Transverse colon (tissue), 4 donors: ENCODE measurements at regions not wholly inside any gene's neighbourhood (a gene's known extent, or its start where the extent isn't known, plus 50 kb on each side); places are given as distances from the start of the nearest gene placed in this dataset.

ENCODE experiments used
- DNase-seq: peaks from one replicate; pipeline ENCODE4 v3.0.0-alpha.2; 2019
- H3K27ac ChIP-seq, 4 donors: fragments of 200-600 bp; sonication (generic); 2 replicates each; pipeline ENCODE4 v1.5.1; 2016 to 2018; ENCODE audit warnings: inconsistent platforms in 4 of 4
- H3K27me3 ChIP-seq: fragments of 200-600 bp; sonication (generic); 2 replicates; pipeline ENCODE4 v1.5.1; 2017; ENCODE audit warnings: inconsistent platforms
- H3K36me3 ChIP-seq, 4 donors: fragments of 200-600 bp; sonication (generic); 2 replicates each; pipeline ENCODE4 v1.5.1; 2017 to 2019; ENCODE audit warnings: inconsistent platforms in 4 of 4
- H3K4me1 ChIP-seq, 4 donors: fragments of 200-600 bp; sonication (generic); 2 replicates each; pipeline ENCODE4 v1.5.1; 2017 to 2020; ENCODE audit warnings: inconsistent platforms in 4 of 4
- H3K4me3 ChIP-seq, 4 donors: fragments of 200-600 bp; sonication (generic); 1 replicate in 1 of 4; 2 replicates in 3 of 4; pipeline versions ENCODE4 v1.5.1 to v1.6.1; 2017 to 2019; ENCODE audit warnings: inconsistent platforms in 4 of 4
- H3K9me3 ChIP-seq, 2 donors: fragments of 200-600 bp; sonication (generic); 2 replicates each; pipeline ENCODE4 v1.5.1; 2017 to 2019; ENCODE audit warnings: inconsistent platforms in 2 of 2
- CTCF ChIP-seq, 5 experiments: fragments of 200-600 bp in 3 of 5; fragments of 450-650 bp in 2 of 5; sonication (generic) in 3 of 5; IDR thresholded peaks; 1 replicate in 2 of 5; 2 replicates in 3 of 5; pipeline ENCODE4 v1.5.1; 2016 to 2017; ENCODE audit warnings: antibody characterized with exemption in 5 of 5, inconsistent platforms in 3 of 5, mild to moderate bottlenecking in 2 of 5, moderate library complexity in 1 of 5
- EP300 ChIP-seq: sonication (generic); formaldehyde crosslinking; IDR thresholded peaks from one replicate; pipeline ENCODE4 v1.6.1; 2017; ENCODE audit warnings: antibody characterized with exemption, low read depth
- POLR2A ChIP-seq: fragments of 450-650 bp; IDR thresholded peaks from one replicate; pipeline ENCODE4 v1.6.1; 2016; ENCODE audit warnings: antibody characterized with exemption, mild to moderate bottlenecking, moderate library complexity
- POLR2AphosphoS5 ChIP-seq, 3 donors: sonication (generic); formaldehyde crosslinking; IDR thresholded peaks; one replicate each; pipeline ENCODE4 v1.6.1; 2016; ENCODE audit warnings: antibody characterized with exemption in 3 of 3
- WGBS, 2 donors: methylation state at CpG; one replicate each; pipeline ENCODE4 v1.1.5; 2018; ENCODE audit warnings: low coverage in 1 of 2; 5-methylcytosine and 5-hydroxymethylcytosine counted together
- in situ Hi-C, 4 donors: fragments of 200-750 bp; cut with MboI; loops; one replicate each; pipeline versions ENCODE4 v1.15.0 to v1.15.1; 2017; ENCODE audit warnings: low sequenced_read_pairs in 3 of 4, low pct_ligation_motif_present in 1 of 4, low pct_unique_long_range_greater_than_20kb in 1 of 4
- intact Hi-C: fragments of 100-400 bp; cut with DNase I; formaldehyde crosslinking; loops from one replicate; pipeline ENCODE4 v1.15.1; 2023; ENCODE audit warnings: low total_unique reads

- H3K4me1 ChIP-seq, result no peaks in the 10 kb centered on the region
- H3K4me3 ChIP-seq, result no peak overlapping the region
- 25% methylated on average over 1 of the region's 1 CpG; no CpG with 5 or more reads in 1 of the 2 donors for WGBS, 2 donors
- no peak overlapping the region for H3K27ac ChIP-seq
- no peak for DNase-seq
- in situ Hi-C loops (no loop called here), intact Hi-C loops (no loop called here)
- no peak for TF ChIP-seq POLR2A
- TF ChIP-seq CTCF (IDR thresholded peaks at IDR 0.05), result no peak
- no peak for TF ChIP-seq EP300
- no peak for TF ChIP-seq POLR2AphosphoS5 (IDR thresholded peaks at IDR 0.05)
- no peaks in the 10 kb centered on the region for H3K27me3 ChIP-seq
- H3K9me3 ChIP-seq, result no peaks in the 10 kb centered on the region
- no peaks in the 10 kb centered on the region for H3K36me3 ChIP-seq
These were observed 724.3 kb downstream of the ARAP2 start for GRCh38 chr4:35520059-35520458.

GRCh38 chr4:35521682-35522081 lies 722.6 kb downstream of the ARAP2 start:
- H3K4me1 ChIP-seq, result no peaks in the 10 kb centered on the region
- no peaks in the 10 kb centered on the region for H3K9me3 ChIP-seq
- H3K36me3 ChIP-seq, result no peaks in the 10 kb centered on the region
- WGBS, 2 donors, result 21 to 34% methylated on average over 1 of the region's 1 CpG
- intact Hi-C loops (no loop called here), in situ Hi-C loops (no loop called here)
- no peak overlapping the region for H3K4me3 ChIP-seq
- H3K27me3 ChIP-seq, result no peaks in the 10 kb centered on the region
- no peak for DNase-seq
- H3K27ac ChIP-seq, result no peak overlapping the region
- TF ChIP-seq POLR2AphosphoS5 (IDR thresholded peaks at IDR 0.05), result no peak

- intact Hi-C loops, result no loop called here
- no peak overlapping the region for H3K27ac ChIP-seq
- DNase-seq, result no peak
- no peaks in the 10 kb centered on the region for H3K9me3 ChIP-seq
- H3K4me1 ChIP-seq, result no peaks in the 10 kb centered on the region
- H3K27me3 ChIP-seq, result no peaks in the 10 kb centered on the region
- H3K36me3 ChIP-seq, result no peaks in the 10 kb centered on the region
- in situ Hi-C loops, result no loop called here
- TF ChIP-seq POLR2AphosphoS5 (IDR thresholded peaks at IDR 0.05) (no peak), CTCF (IDR thresholded peaks at IDR 0.05) (no peak)
- WGBS, 2 donors, result 81 to 86% methylated on average over 14 to 28 of the region's 28 CpGs
- H3K4me3 ChIP-seq, result no peak overlapping the region
These were observed 718.9 kb downstream of the ARAP2 start for GRCh38 chr4:35525192-35525978.

- no peak overlapping the region for H3K27ac ChIP-seq
- 86 to 88% methylated on average over 3 of the region's 3 CpGs for WGBS, 2 donors
- no peaks in the 10 kb centered on the region for H3K36me3 ChIP-seq
- H3K27me3 ChIP-seq, result no peaks in the 10 kb centered on the region
- no peak for DNase-seq
- no peaks in the 10 kb centered on the region for H3K4me1 ChIP-seq
- in situ Hi-C loops, result no loop called here
- TF ChIP-seq POLR2A (no peak), CTCF (IDR thresholded peaks at IDR 0.05) (no peak), POLR2AphosphoS5 (IDR thresholded peaks at IDR 0.05) (no peak), EP300 (no peak)
- intact Hi-C loops, result no loop called here
- H3K9me3 ChIP-seq, result no peaks in the 10 kb centered on the region
- H3K4me3 ChIP-seq, result no peak overlapping the region
These were observed 717.9 kb downstream of the ARAP2 start for GRCh38 chr4:35526456-35526855.

- in situ Hi-C loops (no loop called here), intact Hi-C loops (no loop called here)
- WGBS, 2 donors, result 81 to 82% methylated on average over 5 of the region's 5 CpGs
- peaks cover 0 to 3% of the 10 kb centered on the region in 2 donors for H3K9me3 ChIP-seq
- no peak overlapping the region for H3K27ac ChIP-seq
- no peak overlapping the region for H3K4me3 ChIP-seq
- no peaks in the 10 kb centered on the region for H3K4me1 ChIP-seq
- no peak for DNase-seq
- no peak for TF ChIP-seq POLR2AphosphoS5 (IDR thresholded peaks at IDR 0.05)
- TF ChIP-seq CTCF (IDR thresholded peaks at IDR 0.05), result no peak
- TF ChIP-seq POLR2A, result no peak
- no peak for TF ChIP-seq EP300
- H3K36me3 ChIP-seq, result no peaks in the 10 kb centered on the region
- H3K27me3 ChIP-seq, result no peaks in the 10 kb centered on the region
These were observed 709.4 kb downstream of the ARAP2 start for GRCh38 chr4:35534962-35535361.
